Glutamatergic neuron (in vitro differentiated cells): ENCODE measurements at regions not wholly inside any gene's neighbourhood (a gene's known extent, or its start where the extent isn't known, plus 50 kb on each side); places are given as distances from the start of the nearest gene placed in this dataset.

ENCODE experiments used
- DNase-seq: peaks from one replicate; pipeline ENCODE4 v3.0.0; 2022
- H3K27ac Mint-ChIP-seq: one replicate; pipeline ENCODE4 v1.8.0; 2020; ENCODE audit warnings: mild to moderate bottlenecking, mixed read lengths, inconsistent platforms; ENCODE audit not compliant: unreplicated experiment
- H3K27me3 Mint-ChIP-seq: one replicate; pipeline ENCODE4 v1.8.0; 2020; ENCODE audit warnings: mild to moderate bottlenecking, moderate library complexity, mixed read lengths, inconsistent platforms; ENCODE audit not compliant: unreplicated experiment
- H3K36me3 Mint-ChIP-seq: one replicate; pipeline ENCODE4 v1.8.0; 2020; ENCODE audit warnings: mild to moderate bottlenecking, mixed read lengths, inconsistent platforms; ENCODE audit not compliant: unreplicated experiment
- H3K4me1 Mint-ChIP-seq: one replicate; pipeline ENCODE4 v1.8.0; 2020; ENCODE audit warnings: mild to moderate bottlenecking, low read depth, mixed read lengths, inconsistent platforms; ENCODE audit not compliant: unreplicated experiment
- H3K4me3 Mint-ChIP-seq: one replicate; pipeline ENCODE4 v1.8.0; 2020; ENCODE audit warnings: mild to moderate bottlenecking, mixed read lengths, inconsistent platforms; ENCODE audit not compliant: unreplicated experiment
- H3K9me3 Mint-ChIP-seq: one replicate; pipeline ENCODE4 v1.8.0; 2020; ENCODE audit warnings: mild to moderate bottlenecking, moderate library complexity, mixed read lengths, inconsistent platforms; ENCODE audit not compliant: unreplicated experiment
- TF ChIP-seq, protein P1 (sequence below): fragments of 200-600 bp; sonication (generic); IDR thresholded peaks from one replicate; pipeline ENCODE4 v1.5.0; 2021; ENCODE audit not compliant: partially characterized antibody, unreplicated experiment

DNA sequence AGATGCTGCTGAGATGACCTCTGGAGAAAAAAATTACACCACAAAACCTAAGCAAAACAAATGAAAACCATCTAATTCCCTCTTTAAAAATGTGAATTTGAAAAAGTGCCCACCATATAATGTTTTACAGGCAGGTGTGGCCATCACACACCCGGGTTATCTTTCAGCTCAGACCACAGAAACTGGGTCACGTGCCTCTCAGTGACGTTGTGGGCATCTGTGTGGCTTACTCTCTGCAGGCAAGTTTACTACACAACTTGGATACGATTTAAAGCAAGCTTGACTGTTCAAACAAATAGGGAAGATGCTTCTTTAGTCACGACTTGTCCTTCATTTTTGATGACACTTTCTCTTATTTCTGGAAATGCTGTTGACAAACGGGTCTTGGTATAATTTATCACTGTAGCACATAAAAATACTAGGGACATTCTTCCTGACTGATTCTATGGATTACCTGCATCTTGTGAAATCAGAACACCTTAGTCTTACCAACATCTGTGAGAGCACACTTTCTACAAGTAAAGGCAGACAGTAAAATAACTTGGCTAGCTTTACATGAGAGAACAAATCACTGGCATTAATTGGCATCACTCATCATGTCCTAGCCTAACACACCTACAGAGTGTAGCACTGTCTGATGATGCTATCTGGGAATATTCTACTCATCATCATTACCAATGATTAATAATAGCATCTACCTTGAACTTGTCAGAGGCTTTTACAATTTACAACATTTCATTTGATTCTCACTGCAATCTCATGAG is 89.3 kb upstream of the EDEM3 start:
- no peaks in the 10 kb centered on the region for H3K9me3 Mint-ChIP-seq
- no peaks in the 10 kb centered on the region for H3K27me3 Mint-ChIP-seq
- H3K4me3 Mint-ChIP-seq, result no peak overlapping the region
- no peaks in the 10 kb centered on the region for H3K36me3 Mint-ChIP-seq
- DNase-seq, result no peak
- no peak overlapping the region for H3K27ac Mint-ChIP-seq
- H3K4me1 Mint-ChIP-seq, result no peaks in the 10 kb centered on the region
- TF ChIP-seq, protein P1, sequence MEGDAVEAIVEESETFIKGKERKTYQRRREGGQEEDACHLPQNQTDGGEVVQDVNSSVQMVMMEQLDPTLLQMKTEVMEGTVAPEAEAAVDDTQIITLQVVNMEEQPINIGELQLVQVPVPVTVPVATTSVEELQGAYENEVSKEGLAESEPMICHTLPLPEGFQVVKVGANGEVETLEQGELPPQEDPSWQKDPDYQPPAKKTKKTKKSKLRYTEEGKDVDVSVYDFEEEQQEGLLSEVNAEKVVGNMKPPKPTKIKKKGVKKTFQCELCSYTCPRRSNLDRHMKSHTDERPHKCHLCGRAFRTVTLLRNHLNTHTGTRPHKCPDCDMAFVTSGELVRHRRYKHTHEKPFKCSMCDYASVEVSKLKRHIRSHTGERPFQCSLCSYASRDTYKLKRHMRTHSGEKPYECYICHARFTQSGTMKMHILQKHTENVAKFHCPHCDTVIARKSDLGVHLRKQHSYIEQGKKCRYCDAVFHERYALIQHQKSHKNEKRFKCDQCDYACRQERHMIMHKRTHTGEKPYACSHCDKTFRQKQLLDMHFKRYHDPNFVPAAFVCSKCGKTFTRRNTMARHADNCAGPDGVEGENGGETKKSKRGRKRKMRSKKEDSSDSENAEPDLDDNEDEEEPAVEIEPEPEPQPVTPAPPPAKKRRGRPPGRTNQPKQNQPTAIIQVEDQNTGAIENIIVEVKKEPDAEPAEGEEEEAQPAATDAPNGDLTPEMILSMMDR, result no peak

- Mint-ChIP-seq H3K27ac (no peak overlapping the region), H3K4me1 (no peaks in the 10 kb centered on the region), H3K4me3 (no peak overlapping the region), H3K27me3 (no peaks in the 10 kb centered on the region), H3K9me3 (no peaks in the 10 kb centered on the region), H3K36me3 (no peaks in the 10 kb centered on the region)
- TF ChIP-seq, protein P1, result no peak
- no peak for DNase-seq
Observed at GRCh38 chr1:184840596-184840995, 85.9 kb upstream of the EDEM3 start.

GRCh38 chr1:184838504-184838951 is 83.9 kb upstream of the EDEM3 start:
- Mint-ChIP-seq H3K27ac (no peak overlapping the region), H3K4me3 (no peak overlapping the region), H3K27me3 (no peaks in the 10 kb centered on the region), H3K9me3 (no peaks in the 10 kb centered on the region), H3K4me1 (no peaks in the 10 kb centered on the region), H3K36me3 (no peaks in the 10 kb centered on the region)
- no peak for DNase-seq
- TF ChIP-seq, protein P1, result no peak

GRCh38 chr1:184836934-184837895 is 82.6 kb upstream of the EDEM3 start:
- H3K9me3 Mint-ChIP-seq, result no peaks in the 10 kb centered on the region
- H3K4me1 Mint-ChIP-seq, result no peaks in the 10 kb centered on the region
- H3K36me3 Mint-ChIP-seq, result no peaks in the 10 kb centered on the region
- H3K27ac Mint-ChIP-seq, result no peak overlapping the region
- TF ChIP-seq, protein P1, result no peak
- H3K4me3 Mint-ChIP-seq, result no peak overlapping the region
- DNase-seq, result no peak
- no peaks in the 10 kb centered on the region for H3K27me3 Mint-ChIP-seq
